Prostate gland (tissue), 2 donors: ENCODE measurements at regions not wholly inside any gene's neighbourhood (a gene's known extent, or its start where the extent isn't known, plus 50 kb on each side); places are given as distances from the start of the nearest gene placed in this dataset.
"Not testable (repeated sequence)": the region's sequence is repeated elsewhere in the genome, so short reads cannot be mapped to it uniquely, and the experiment has no call there.

Experiments
- CTCF ChIP-seq, 4 experiments: fragments of 200-600 bp in 2 of 4; fragments of 450-650 bp in 2 of 4; sonication (generic) in 2 of 4; IDR thresholded peaks; 1 replicate in 3 of 4; 2 replicates in 1 of 4; pipeline ENCODE4 v1.5.1; 2016 to 2019; ENCODE audit warnings: antibody characterized with exemption in 4 of 4, mild to moderate bottlenecking in 2 of 4, moderate library complexity in 2 of 4
- POLR2A ChIP-seq: fragments of 450-650 bp; IDR thresholded peaks from one replicate; pipeline ENCODE4 v1.6.1; 2016; ENCODE audit warnings: antibody characterized with exemption, mild to moderate bottlenecking
- POLR2AphosphoS5 ChIP-seq: sonication (generic); formaldehyde crosslinking; IDR thresholded peaks from one replicate; pipeline ENCODE4 v1.6.1; 2017; ENCODE audit warnings: antibody characterized with exemption

DNA sequence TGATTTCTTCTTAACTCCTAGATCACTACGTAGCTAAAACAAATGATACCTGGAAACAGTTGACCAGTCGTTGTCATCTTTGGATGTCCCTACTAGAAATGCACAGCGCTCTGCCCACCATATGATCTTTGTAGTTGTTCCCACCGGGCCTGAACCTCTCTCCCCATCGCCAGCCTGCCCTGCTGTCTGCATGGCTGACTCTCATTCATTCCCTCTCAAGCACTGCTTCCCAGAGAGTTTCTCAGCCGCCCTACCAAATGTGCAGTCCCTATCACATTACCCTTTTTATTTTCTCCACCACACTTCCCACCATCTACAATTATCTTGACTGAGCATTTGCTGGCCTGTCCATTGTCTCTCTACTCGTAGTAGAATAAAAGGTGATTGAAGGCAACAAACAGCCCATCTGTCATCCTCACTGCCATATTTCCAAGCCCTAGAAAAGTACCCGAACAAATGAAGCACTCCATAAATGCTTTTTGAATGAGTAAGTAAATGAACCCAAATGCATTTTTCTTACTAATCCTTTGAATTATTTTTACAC lies 748.4 kb upstream of the TPTE start:
- not testable (repeated sequence) for TF ChIP-seq CTCF (IDR thresholded peaks at IDR 0.05); POLR2A; POLR2AphosphoS5
